BJ (cell line): ENCODE measurements at regions not wholly inside any gene's neighbourhood (a gene's known extent, or its start where the extent isn't known, plus 50 kb on each side); places are given as distances from the start of the nearest gene placed in this dataset.

Experiments
- CTCF ChIA-PET: fragments of 350-600 bp; formaldehyde crosslinking; extraction: SDS; loops from one replicate; lab custom pipeline; 2021; ENCODE audit warnings: antibody characterized with exemption, inconsistent platforms; lab: Yijun Ruan, JAX
- POLR2A ChIA-PET: fragments of 300-600 bp; sonication (Branson Sonifier 250); formaldehyde crosslinking; extraction: SDS; loops from one replicate; lab custom pipeline; 2021; ENCODE audit warnings: antibody characterized with exemption; lab: Charles Lee
- DNase-seq: peaks from one replicate; pipeline ENCODE4 v3.0.0-alpha.2; 2011; ENCODE audit warnings: low read depth
- H3K27me3 ChIP-seq: 2 replicates; pipeline ENCODE4 v1.6.0; 2011; ENCODE audit warnings: low read length; ENCODE audit not compliant: control insufficient read depth, insufficient read depth
- H3K36me3 ChIP-seq: 2 replicates; pipeline ENCODE4 v1.5.1; 2011; ENCODE audit warnings: low read length; ENCODE audit not compliant: control insufficient read depth, insufficient read depth
- H3K4me3 ChIP-seq: 2 replicates; pipeline ENCODE4 v1.5.1; 2011; ENCODE audit warnings: low read depth, mild to moderate bottlenecking, control low read depth, low read length
- TF ChIP-seq, protein P1 (sequence below): IDR thresholded peaks from 2 replicates; pipeline ENCODE4 v1.5.1; 2011; ENCODE audit warnings: low read depth, mild to moderate bottlenecking, control low read depth, inconsistent platforms, low read length, moderate library complexity; ENCODE audit not compliant: insufficient read depth

GRCh38 chr1:81437213-81437612, 363.5 kb upstream of the ADGRL2 start:
- TF ChIP-seq, protein P1, sequence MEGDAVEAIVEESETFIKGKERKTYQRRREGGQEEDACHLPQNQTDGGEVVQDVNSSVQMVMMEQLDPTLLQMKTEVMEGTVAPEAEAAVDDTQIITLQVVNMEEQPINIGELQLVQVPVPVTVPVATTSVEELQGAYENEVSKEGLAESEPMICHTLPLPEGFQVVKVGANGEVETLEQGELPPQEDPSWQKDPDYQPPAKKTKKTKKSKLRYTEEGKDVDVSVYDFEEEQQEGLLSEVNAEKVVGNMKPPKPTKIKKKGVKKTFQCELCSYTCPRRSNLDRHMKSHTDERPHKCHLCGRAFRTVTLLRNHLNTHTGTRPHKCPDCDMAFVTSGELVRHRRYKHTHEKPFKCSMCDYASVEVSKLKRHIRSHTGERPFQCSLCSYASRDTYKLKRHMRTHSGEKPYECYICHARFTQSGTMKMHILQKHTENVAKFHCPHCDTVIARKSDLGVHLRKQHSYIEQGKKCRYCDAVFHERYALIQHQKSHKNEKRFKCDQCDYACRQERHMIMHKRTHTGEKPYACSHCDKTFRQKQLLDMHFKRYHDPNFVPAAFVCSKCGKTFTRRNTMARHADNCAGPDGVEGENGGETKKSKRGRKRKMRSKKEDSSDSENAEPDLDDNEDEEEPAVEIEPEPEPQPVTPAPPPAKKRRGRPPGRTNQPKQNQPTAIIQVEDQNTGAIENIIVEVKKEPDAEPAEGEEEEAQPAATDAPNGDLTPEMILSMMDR, result no peak
- POLR2A ChIA-PET, result no interaction called here
- H3K4me3 ChIP-seq, result no peak overlapping the region
- no peak for DNase-seq
- CTCF ChIA-PET, result no interaction called here
- no peaks in the 10 kb centered on the region for H3K27me3 ChIP-seq
- no peaks in the 10 kb centered on the region for H3K36me3 ChIP-seq

DNA sequence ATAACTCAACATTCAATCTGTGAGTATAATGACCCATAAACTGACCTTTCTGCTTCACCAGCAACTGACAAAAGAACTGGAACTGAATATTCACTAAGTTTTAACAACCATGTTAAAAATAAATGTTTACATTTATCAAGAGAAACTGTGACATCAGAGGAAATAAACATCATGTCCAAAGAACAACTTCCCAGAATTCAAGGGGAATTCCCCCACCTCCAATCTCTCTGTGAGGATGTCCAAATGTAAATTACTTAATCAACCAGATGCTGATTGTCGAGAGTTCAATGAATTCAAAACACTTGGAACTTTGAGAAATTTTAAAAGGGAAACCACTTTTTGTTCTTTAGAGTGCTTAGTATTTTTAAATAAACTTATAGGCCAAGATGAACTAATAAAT, 365.6 kb upstream of the ADGRL2 start:
- ChIA-PET POLR2A (no interaction called here), CTCF (no interaction called here)
- TF ChIP-seq, protein P1, result no peak
- no peak for DNase-seq
- Histone ChIP-seq H3K4me3 (no peak overlapping the region), H3K27me3 (no peaks in the 10 kb centered on the region), H3K36me3 (no peaks in the 10 kb centered on the region)

DNA sequence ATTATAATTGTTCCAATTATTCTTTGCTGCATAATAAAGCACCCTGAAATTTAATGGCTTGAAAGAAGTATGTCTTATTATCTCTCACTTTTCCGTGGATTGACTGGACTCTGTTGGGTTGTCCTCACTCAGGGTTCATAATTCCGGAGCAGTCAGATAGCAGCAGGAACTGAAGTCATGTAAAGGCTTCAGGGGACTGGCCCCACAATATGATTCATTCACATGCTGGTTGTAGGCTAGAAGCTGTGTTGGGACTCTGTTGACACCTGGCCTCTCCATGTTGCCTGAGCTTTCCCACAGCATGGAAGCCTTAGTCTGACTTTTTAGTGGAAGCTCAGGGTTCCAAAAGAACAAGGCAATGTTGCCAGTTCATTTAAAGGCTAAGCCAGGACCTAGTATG, 367.1 kb upstream of the ADGRL2 start:
- CTCF ChIA-PET, result no interaction called here
- Histone ChIP-seq H3K36me3 (no peaks in the 10 kb centered on the region), H3K4me3 (no peak overlapping the region), H3K27me3 (no peaks in the 10 kb centered on the region)
- no peak for DNase-seq
- TF ChIP-seq, protein P1, result no peak
- POLR2A ChIA-PET, result no interaction called here

DNA sequence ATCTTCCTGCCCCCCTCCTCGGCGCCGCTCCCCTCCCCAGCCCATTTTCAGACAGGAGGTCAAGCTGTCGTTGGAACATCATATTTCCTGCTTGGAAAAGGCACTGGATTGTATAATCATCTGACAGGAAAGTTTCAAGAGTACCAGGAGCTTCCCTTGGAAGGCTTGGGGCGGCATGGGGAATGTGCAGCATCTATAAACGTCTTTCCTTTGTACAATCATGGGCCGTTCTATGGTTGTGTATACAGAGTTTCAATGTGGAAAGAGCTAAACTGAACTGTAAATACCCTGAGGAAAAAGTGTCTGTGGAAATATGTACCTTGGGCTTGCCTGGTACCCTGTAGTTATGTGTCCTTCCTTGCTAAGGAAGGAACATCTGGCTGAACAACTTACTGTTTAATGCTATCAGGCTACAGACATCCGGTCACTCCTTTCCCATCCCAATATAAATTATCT, 368.1 kb upstream of the ADGRL2 start:
- TF ChIP-seq, protein P1, result no peak
- no peaks in the 10 kb centered on the region for H3K36me3 ChIP-seq
- ChIA-PET CTCF (no interaction called here), POLR2A (no interaction called here)
- no peak for DNase-seq
- no peak overlapping the region for H3K4me3 ChIP-seq
- no peaks in the 10 kb centered on the region for H3K27me3 ChIP-seq

GRCh38 chr1:81432059-81432458, 368.7 kb upstream of the ADGRL2 start:
- DNase-seq, result no peak
- ChIA-PET CTCF (no interaction called here), POLR2A (no interaction called here)
- H3K36me3 ChIP-seq, result no peaks in the 10 kb centered on the region
- H3K4me3 ChIP-seq, result no peak overlapping the region
- no peaks in the 10 kb centered on the region for H3K27me3 ChIP-seq
- TF ChIP-seq, protein P1, result no peak
